SK-N-SH (cell line): ENCODE measurements at regions not wholly inside any gene's neighbourhood (a gene's known extent, or its start where the extent isn't known, plus 50 kb on each side); places are given as distances from the start of the nearest gene placed in this dataset.

Experiments used
- CTCF ChIP-seq: fragments of 200-600 bp; sonication (generic); IDR thresholded peaks from 2 replicates; pipeline ENCODE4 v1.6.1; 2017; ENCODE audit warnings: antibody characterized with exemption, mild to moderate bottlenecking, moderate library complexity
- JUND ChIP-seq: IDR thresholded peaks from 2 replicates; pipeline ENCODE4 v1.4.0; 2012
- MAX ChIP-seq: IDR thresholded peaks from 2 replicates; pipeline ENCODE4 v1.4.0; 2012; ENCODE audit warnings: low read depth
- POLR2AphosphoS5 ChIP-seq: IDR thresholded peaks from 2 replicates; pipeline ENCODE4 v1.6.1; 2012; ENCODE audit warnings: low read depth, low read length
- SIN3A ChIP-seq: IDR thresholded peaks from 2 replicates; pipeline ENCODE4 v1.6.1; 2012; ENCODE audit warnings: low read depth, mild to moderate bottlenecking, low read length, moderate library complexity, borderline replicate concordance
- TF ChIP-seq, protein P1 (sequence below): IDR thresholded peaks from 2 replicates; pipeline ENCODE4 v1.6.1; 2012; ENCODE audit warnings: mild to moderate bottlenecking, low read depth, low read length, moderate library complexity

DNA sequence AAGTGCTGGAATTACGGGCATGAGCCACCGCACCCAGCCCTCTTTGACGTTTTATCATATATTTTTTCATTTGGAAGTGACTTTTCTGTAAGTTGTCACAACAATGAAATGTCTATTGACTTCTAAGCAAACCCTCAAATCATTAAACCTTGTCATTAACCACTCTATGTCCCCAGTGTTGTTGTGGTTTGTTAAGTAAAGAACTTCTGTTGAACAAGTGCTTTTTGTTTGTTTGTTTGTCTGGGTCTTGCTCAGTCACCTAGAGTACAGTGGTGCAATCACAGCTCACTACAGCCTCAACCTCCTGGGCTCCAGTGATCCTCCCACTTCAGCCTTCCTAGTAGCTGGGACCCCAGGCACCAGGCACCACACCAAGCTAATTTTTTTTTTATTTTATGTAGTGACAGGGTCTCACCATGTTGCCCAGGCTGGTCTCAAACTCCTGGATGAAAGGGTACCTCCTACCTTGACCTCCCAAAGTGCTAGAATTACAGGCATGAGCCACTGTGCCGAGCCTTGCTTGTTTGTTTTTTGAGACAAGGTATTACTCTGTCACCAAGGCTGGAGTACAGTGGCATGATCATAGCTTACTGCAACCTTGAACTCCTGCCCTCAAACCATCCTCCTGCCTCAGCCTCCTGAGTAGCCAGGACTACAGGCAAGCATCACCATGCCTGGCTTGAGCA, 57.6 kb upstream of the LOC128125822 start:
- no peak for TF ChIP-seq CTCF
- TF ChIP-seq, protein P1, sequence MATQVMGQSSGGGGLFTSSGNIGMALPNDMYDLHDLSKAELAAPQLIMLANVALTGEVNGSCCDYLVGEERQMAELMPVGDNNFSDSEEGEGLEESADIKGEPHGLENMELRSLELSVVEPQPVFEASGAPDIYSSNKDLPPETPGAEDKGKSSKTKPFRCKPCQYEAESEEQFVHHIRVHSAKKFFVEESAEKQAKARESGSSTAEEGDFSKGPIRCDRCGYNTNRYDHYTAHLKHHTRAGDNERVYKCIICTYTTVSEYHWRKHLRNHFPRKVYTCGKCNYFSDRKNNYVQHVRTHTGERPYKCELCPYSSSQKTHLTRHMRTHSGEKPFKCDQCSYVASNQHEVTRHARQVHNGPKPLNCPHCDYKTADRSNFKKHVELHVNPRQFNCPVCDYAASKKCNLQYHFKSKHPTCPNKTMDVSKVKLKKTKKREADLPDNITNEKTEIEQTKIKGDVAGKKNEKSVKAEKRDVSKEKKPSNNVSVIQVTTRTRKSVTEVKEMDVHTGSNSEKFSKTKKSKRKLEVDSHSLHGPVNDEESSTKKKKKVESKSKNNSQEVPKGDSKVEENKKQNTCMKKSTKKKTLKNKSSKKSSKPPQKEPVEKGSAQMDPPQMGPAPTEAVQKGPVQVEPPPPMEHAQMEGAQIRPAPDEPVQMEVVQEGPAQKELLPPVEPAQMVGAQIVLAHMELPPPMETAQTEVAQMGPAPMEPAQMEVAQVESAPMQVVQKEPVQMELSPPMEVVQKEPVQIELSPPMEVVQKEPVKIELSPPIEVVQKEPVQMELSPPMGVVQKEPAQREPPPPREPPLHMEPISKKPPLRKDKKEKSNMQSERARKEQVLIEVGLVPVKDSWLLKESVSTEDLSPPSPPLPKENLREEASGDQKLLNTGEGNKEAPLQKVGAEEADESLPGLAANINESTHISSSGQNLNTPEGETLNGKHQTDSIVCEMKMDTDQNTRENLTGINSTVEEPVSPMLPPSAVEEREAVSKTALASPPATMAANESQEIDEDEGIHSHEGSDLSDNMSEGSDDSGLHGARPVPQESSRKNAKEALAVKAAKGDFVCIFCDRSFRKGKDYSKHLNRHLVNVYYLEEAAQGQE: no peak
- TF ChIP-seq MAX: no peak
- no peak for TF ChIP-seq JUND
- TF ChIP-seq SIN3A: no peak
- TF ChIP-seq POLR2AphosphoS5: no peak
